ENCODE measurements at regions not wholly inside any gene's neighbourhood (a gene's known extent, or its start where the extent isn't known, plus 50 kb on each side); places are given as distances from the start of the nearest gene placed in this dataset.

DNA sequence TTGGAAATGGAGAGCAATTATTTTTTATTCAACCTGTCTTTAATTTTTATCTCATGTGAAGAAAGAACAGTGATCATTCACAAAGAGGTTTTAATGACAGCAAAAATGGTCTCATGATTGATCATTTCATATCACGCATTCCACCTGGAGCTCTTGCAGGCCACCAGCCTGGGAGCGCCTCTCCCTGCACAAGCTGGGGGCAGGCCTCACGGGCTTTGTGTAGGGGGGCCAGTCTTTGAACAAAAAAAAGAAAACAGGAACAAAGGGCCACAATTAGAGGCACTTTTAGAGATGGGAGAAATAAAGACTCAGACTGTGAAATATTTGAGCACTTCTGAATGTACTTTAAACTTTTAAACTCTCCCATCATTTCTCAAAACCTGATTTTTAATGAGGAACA lies 232.9 kb downstream of the CHD9NB start:
- TF ChIP-seq, protein P1, sequence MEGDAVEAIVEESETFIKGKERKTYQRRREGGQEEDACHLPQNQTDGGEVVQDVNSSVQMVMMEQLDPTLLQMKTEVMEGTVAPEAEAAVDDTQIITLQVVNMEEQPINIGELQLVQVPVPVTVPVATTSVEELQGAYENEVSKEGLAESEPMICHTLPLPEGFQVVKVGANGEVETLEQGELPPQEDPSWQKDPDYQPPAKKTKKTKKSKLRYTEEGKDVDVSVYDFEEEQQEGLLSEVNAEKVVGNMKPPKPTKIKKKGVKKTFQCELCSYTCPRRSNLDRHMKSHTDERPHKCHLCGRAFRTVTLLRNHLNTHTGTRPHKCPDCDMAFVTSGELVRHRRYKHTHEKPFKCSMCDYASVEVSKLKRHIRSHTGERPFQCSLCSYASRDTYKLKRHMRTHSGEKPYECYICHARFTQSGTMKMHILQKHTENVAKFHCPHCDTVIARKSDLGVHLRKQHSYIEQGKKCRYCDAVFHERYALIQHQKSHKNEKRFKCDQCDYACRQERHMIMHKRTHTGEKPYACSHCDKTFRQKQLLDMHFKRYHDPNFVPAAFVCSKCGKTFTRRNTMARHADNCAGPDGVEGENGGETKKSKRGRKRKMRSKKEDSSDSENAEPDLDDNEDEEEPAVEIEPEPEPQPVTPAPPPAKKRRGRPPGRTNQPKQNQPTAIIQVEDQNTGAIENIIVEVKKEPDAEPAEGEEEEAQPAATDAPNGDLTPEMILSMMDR (conservative IDR thresholded peaks at IDR 0.05), result no peak
- TF ChIP-seq EZH2 (IDR thresholded peaks at IDR 0.05; ENCODE audit: low read depth), result no peak

Measured in PC-9 (cell line).